Endothelial cell of umbilical vein (primary cell): ENCODE measurements at regions not wholly inside any gene's neighbourhood (a gene's known extent, or its start where the extent isn't known, plus 50 kb on each side); places are given as distances from the start of the nearest gene placed in this dataset.

Experiments
- BruUV-seq: library from RNA; stranded (reverse); fragments of 400-500 nt; replicated peaks from 2 replicates; lab custom pipeline; 2021; lab: Mats Ljungman, UMichigan
- CTCF ChIA-PET: fragments of 300-600, 350-600 bp; sonication (Branson Sonifier 250); formaldehyde crosslinking; loops from one replicate; lab custom pipeline; 2021; ENCODE audit warnings: antibody characterized with exemption, inconsistent platforms; lab: Charles Lee
- POLR2A ChIA-PET: fragments of 300-600, 350-600 bp; sonication (Branson Sonifier 250); formaldehyde crosslinking; loops from one replicate; lab custom pipeline; 2021; ENCODE audit warnings: antibody characterized with exemption, inconsistent platforms; lab: Charles Lee
- DNase-seq: peaks from one replicate; pipeline ENCODE4 v3.0.0-alpha.2; 2011; ENCODE audit warnings: low read depth, low spot score
- FAIRE-seq: peaks from 2 replicates; lab custom pipeline; 2011; peaks lifted over from hg19 to GRCh38; lab: Jason Lieb, UNC
- H2AFZ ChIP-seq: 2 replicates; pipeline ENCODE4 v1.6.0; 2012; ENCODE audit warnings: low read depth, low read length, control low read depth, inconsistent platforms
- H3K27ac ChIP-seq: 2 replicates; pipeline ENCODE4 v1.5.1; 2011; ENCODE audit warnings: low read depth, mild to moderate bottlenecking, control low read depth, low read length, moderate library complexity; ENCODE audit not compliant: insufficient read depth
- H3K27me3 ChIP-seq, 2 experiments: 2 replicates each; pipeline versions ENCODE4 v1.6.0 to v1.6.1; 2011; ENCODE audit warnings: low read length in 2 of 2, mixed read lengths in 1 of 2; ENCODE audit not compliant: control insufficient read depth in 2 of 2, insufficient read depth in 2 of 2
- H3K36me3 ChIP-seq, 2 experiments: 2 replicates in 1 of 2; 3 replicates in 1 of 2; pipeline ENCODE4 v1.5.1; 2011; ENCODE audit warnings: low read length in 2 of 2, mild to moderate bottlenecking in 1 of 2, moderate library complexity in 1 of 2; ENCODE audit not compliant: control insufficient read depth in 2 of 2, insufficient read depth in 2 of 2; ENCODE audit errors: extremely low read depth in 1 of 2
- H3K4me1 ChIP-seq: 3 replicates; pipeline ENCODE4 v1.5.1; 2011; ENCODE audit warnings: mild to moderate bottlenecking, low read length; ENCODE audit not compliant: control insufficient read depth, insufficient read depth; ENCODE audit errors: extremely low read depth
- H3K4me2 ChIP-seq: 2 replicates; pipeline ENCODE4 v1.6.1; 2011; ENCODE audit warnings: low read length, control low read depth, mixed read lengths; ENCODE audit not compliant: insufficient read depth
- H3K4me3 ChIP-seq, 3 experiments: fragments of 200-600 bp in 1 of 3; sonication (generic), shearing (Covaris generic) in 1 of 3; replicated peaks in 1 of 3; 2 replicates each; pipeline ENCODE4 v1.5.1; 2011 to 2016; ENCODE audit warnings: control low read depth in 3 of 3, low read length in 3 of 3, mild to moderate bottlenecking in 2 of 3, inconsistent platforms in 1 of 3, low read depth in 1 of 3, moderate library complexity in 1 of 3; ENCODE audit not compliant: insufficient read depth in 1 of 3
- H3K79me2 ChIP-seq: 2 replicates; pipeline ENCODE4 v1.6.0; 2012; ENCODE audit warnings: low read length, inconsistent platforms; ENCODE audit not compliant: control insufficient read depth, insufficient read depth
- H3K9ac ChIP-seq: replicated peaks from 2 replicates; pipeline ENCODE3; 2011; ENCODE audit warnings: low read length, control low read depth; ENCODE audit not compliant: insufficient read depth; ENCODE audit errors: extremely low read depth
- H3K9me1 ChIP-seq: replicated peaks from 3 replicates; pipeline ENCODE4 v1.6.0; 2011; ENCODE audit warnings: mild to moderate bottlenecking, low read length; ENCODE audit not compliant: control insufficient read depth, insufficient read depth; ENCODE audit errors: extremely low read depth
- H3K9me3 ChIP-seq: replicated peaks from 2 replicates; pipeline ENCODE4 v1.5.1; 2012; ENCODE audit warnings: low read length, inconsistent platforms; ENCODE audit not compliant: control insufficient read depth, insufficient read depth
- H4K20me1 ChIP-seq: replicated peaks from 2 replicates; pipeline ENCODE3; 2011; ENCODE audit warnings: mild to moderate bottlenecking, low read length; ENCODE audit not compliant: control insufficient read depth, insufficient read depth; ENCODE audit errors: extremely low read depth
- EZH2 ChIP-seq: IDR thresholded peaks from 2 replicates; pipeline ENCODE4 v1.6.1; 2012; ENCODE audit warnings: borderline replicate concordance, low read depth, mild to moderate bottlenecking, moderate library complexity, low read length, inconsistent platforms; ENCODE audit not compliant: severe bottlenecking
- FOS ChIP-seq: IDR thresholded peaks from 2 replicates; pipeline ENCODE4 v1.6.1; 2011; ENCODE audit warnings: mild to moderate bottlenecking, low read length, moderate library complexity, borderline replicate concordance; ENCODE audit not compliant: insufficient read depth
- GATA2 ChIP-seq: IDR thresholded peaks from 2 replicates; pipeline ENCODE4 v1.7.0; 2011; ENCODE audit warnings: low read depth, mild to moderate bottlenecking, moderate library complexity, mixed read lengths, low read length; ENCODE audit not compliant: insufficient read length, insufficient read depth
- JUN ChIP-seq: IDR thresholded peaks from 2 replicates; pipeline ENCODE4 v1.6.1; 2011; ENCODE audit warnings: borderline replicate concordance, low read depth; ENCODE audit not compliant: insufficient read length, insufficient read depth
- MAX ChIP-seq: IDR thresholded peaks from 2 replicates; pipeline ENCODE4 v1.6.1; 2011; ENCODE audit not compliant: insufficient read depth, insufficient read length
- MYC ChIP-seq: IDR thresholded peaks from one replicate; pipeline ENCODE4 v1.6.1; 2011; ENCODE audit warnings: mild to moderate bottlenecking, low read depth, low read length
- POLR2A ChIP-seq: IDR thresholded peaks from 2 replicates; pipeline ENCODE4 v1.6.1; 2012; ENCODE audit warnings: low read depth, mild to moderate bottlenecking, control low read depth, low read length
- POLR2AphosphoS5 ChIP-seq: IDR thresholded peaks from 2 replicates; pipeline ENCODE4 v1.6.1; 2012; ENCODE audit warnings: low read depth, mild to moderate bottlenecking, control low read depth, low read length, moderate library complexity; ENCODE audit not compliant: insufficient read depth
- dilution Hi-C: fragments of 300-500 bp; cut with MboI; formaldehyde crosslinking; loops from one replicate; pipeline ENCODE4 v1.15.0; 2019; ENCODE audit warnings: low sequenced_read_pairs; ENCODE audit not compliant: extremely low pct_ligation_motif_present
- intact Hi-C: fragments of 100-400 bp; cut with micrococcal nuclease; formaldehyde crosslinking; loops from one replicate; pipeline ENCODE4 v1.10.0; 2022
- TF ChIP-seq, protein P1 (sequence below), 2 donors: IDR thresholded peaks; 1 replicate in 1 of 2; 2 replicates in 1 of 2; pipeline ENCODE4 v1.5.1; 2011; ENCODE audit warnings: low read length in 2 of 2, mild to moderate bottlenecking in 2 of 2, moderate library complexity in 2 of 2, control low read depth in 1 of 2, inconsistent platforms in 1 of 2, low read depth in 1 of 2; ENCODE audit not compliant: insufficient read depth in 1 of 2; ENCODE audit errors: extremely low read depth in 1 of 2

GRCh38 chr5:85732185-85732584 lies 885.6 kb upstream of the COX7C start:
- Histone ChIP-seq H2AFZ (no peak overlapping the region), H3K36me3 (no peaks in the 10 kb centered on the region), H4K20me1 (no peaks in the 10 kb centered on the region), H3K9me1 (no peaks in the 10 kb centered on the region), H3K4me3 (no peak overlapping the region), H3K4me1 (no peaks in the 10 kb centered on the region), H3K4me2 (no peak overlapping the region), H3K79me2 (no peaks in the 10 kb centered on the region), H3K27me3 (no peaks in the 10 kb centered on the region), H3K27ac (no peak overlapping the region), H3K9me3 (no peaks in the 10 kb centered on the region), H3K9ac (no peak overlapping the region)
- TF ChIP-seq POLR2AphosphoS5 (no peak), MYC (no peak), EZH2 (no peak), POLR2A (no peak), MAX (no peak), FOS (no peak), JUN (no peak), GATA2 (no peak)
- TF ChIP-seq, protein P1, sequence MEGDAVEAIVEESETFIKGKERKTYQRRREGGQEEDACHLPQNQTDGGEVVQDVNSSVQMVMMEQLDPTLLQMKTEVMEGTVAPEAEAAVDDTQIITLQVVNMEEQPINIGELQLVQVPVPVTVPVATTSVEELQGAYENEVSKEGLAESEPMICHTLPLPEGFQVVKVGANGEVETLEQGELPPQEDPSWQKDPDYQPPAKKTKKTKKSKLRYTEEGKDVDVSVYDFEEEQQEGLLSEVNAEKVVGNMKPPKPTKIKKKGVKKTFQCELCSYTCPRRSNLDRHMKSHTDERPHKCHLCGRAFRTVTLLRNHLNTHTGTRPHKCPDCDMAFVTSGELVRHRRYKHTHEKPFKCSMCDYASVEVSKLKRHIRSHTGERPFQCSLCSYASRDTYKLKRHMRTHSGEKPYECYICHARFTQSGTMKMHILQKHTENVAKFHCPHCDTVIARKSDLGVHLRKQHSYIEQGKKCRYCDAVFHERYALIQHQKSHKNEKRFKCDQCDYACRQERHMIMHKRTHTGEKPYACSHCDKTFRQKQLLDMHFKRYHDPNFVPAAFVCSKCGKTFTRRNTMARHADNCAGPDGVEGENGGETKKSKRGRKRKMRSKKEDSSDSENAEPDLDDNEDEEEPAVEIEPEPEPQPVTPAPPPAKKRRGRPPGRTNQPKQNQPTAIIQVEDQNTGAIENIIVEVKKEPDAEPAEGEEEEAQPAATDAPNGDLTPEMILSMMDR (IDR thresholded peaks at IDR 0.05; ENCODE audit: extremely low read depth in 1 of 2, insufficient read depth in 1 of 2, low read depth in 1 of 2, low read length in 2 of 2), result no peak
- intact Hi-C loops, result no loop called here
- BruUV-seq, result no TSS peak
- FAIRE-seq, result no peak
- dilution Hi-C loops, result no loop called here
- no peak for DNase-seq
- POLR2A ChIA-PET, result no interaction called here
- CTCF ChIA-PET, result no interaction called here
